Activated CD8-positive, alpha-beta T cell treated with anti-CD3 and anti-CD28 coated beads, Interleukin-2, amount 10 ng/mL, durations not matched to agents 7 days and 5 days (primary cell): ENCODE measurements at regions not wholly inside any gene's neighbourhood (a gene's known extent, or its start where the extent isn't known, plus 50 kb on each side); places are given as distances from the start of the nearest gene placed in this dataset.

Experiments
- ATAC-seq: fragments of 150-1000 bp; cut with Tn5 transposase; one replicate; pipeline ENCODE4 v1.10.0; 2021; ENCODE audit warnings: moderate library complexity
- CTCF ChIA-PET: fragments of 350-600 bp; sonication (Branson Sonifier 250); formaldehyde crosslinking; loops from one replicate; lab custom pipeline; 2021; ENCODE audit warnings: antibody characterized with exemption; lab: Charles Lee
- POLR2A ChIA-PET: fragments of 350-600 bp; sonication (Branson Sonifier 250); formaldehyde crosslinking; loops from one replicate; lab custom pipeline; 2021; ENCODE audit warnings: antibody characterized with exemption; lab: Charles Lee
- DNase-seq: peaks from one replicate; pipeline ENCODE4 v3.0.0-alpha.2; 2020
- H3K27ac Mint-ChIP-seq: one replicate; pipeline ENCODE4 v1.8.0; 2021; ENCODE audit warnings: mild to moderate bottlenecking, mixed read lengths
- H3K27me3 Mint-ChIP-seq: one replicate; pipeline ENCODE4 v1.8.0; 2021; ENCODE audit warnings: low read depth, mixed read lengths
- H3K36me3 Mint-ChIP-seq: one replicate; pipeline ENCODE4 v1.8.0; 2021; ENCODE audit warnings: low read depth, mixed read lengths
- H3K4me1 Mint-ChIP-seq: one replicate; pipeline ENCODE4 v1.8.0; 2021; ENCODE audit warnings: low read depth, mixed read lengths
- H3K4me3 Mint-ChIP-seq: one replicate; pipeline ENCODE4 v1.8.0; 2021; ENCODE audit warnings: mild to moderate bottlenecking, mixed read lengths
- H3K9me3 Mint-ChIP-seq: one replicate; pipeline ENCODE4 v1.8.0; 2022; ENCODE audit warnings: mixed read lengths; ENCODE audit not compliant: insufficient read depth

DNA sequence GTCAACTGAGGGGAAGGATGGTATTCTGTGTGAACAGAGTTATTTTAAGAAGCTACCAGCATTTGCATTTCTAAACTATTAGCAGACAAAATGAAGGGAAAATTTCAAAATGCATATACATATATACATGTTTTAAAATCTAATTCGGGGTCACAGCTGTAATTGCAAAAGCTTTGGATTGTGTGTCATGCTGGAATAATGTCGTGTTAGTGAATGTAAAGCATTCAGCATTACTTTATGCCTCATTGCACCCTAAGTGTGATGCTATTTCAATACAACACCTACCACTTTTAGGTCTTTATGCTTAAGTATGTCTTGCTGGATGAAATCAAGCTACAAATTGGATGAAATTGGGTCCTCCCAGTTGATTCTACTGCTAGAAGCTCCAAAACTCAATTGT is 687.6 kb upstream of the MEF2C start:
- H3K27ac Mint-ChIP-seq = no peak overlapping the region
- no peak for ATAC-seq
- no peaks in the 10 kb centered on the region for H3K27me3 Mint-ChIP-seq
- no peaks in the 10 kb centered on the region for H3K4me1 Mint-ChIP-seq
- H3K9me3 Mint-ChIP-seq = no peaks in the 10 kb centered on the region
- no peak overlapping the region for H3K4me3 Mint-ChIP-seq
- H3K36me3 Mint-ChIP-seq = no peaks in the 10 kb centered on the region
- ChIA-PET CTCF (no interaction called here), POLR2A (no interaction called here)
- DNase-seq = no peak

DNA sequence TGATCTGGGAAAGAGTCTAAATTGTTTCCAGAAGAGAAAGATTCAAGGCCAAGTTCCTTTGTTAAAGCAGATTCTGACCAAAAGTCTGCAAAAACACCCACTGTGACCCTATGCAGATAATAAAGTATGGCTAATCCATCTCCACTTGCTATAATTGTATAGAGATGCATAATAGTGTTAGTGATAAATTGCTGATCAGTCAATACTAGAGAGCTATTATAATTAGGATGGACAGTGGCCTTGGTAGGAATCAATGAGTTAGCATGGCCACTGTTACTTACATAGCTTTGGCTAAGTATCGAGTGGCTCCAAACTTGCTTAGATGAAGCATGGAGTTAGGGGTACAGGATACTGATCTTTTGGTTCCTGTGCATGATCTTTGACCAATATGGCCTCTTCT is 683.4 kb upstream of the MEF2C start:
- ChIA-PET CTCF (no interaction called here), POLR2A (no interaction called here)
- no peaks in the 10 kb centered on the region for H3K36me3 Mint-ChIP-seq
- H3K4me1 Mint-ChIP-seq = no peaks in the 10 kb centered on the region
- no peak overlapping the region for H3K27ac Mint-ChIP-seq
- no peaks in the 10 kb centered on the region for H3K9me3 Mint-ChIP-seq
- no peak for ATAC-seq
- DNase-seq = no peak
- no peak overlapping the region for H3K4me3 Mint-ChIP-seq
- H3K27me3 Mint-ChIP-seq = no peaks in the 10 kb centered on the region

DNA sequence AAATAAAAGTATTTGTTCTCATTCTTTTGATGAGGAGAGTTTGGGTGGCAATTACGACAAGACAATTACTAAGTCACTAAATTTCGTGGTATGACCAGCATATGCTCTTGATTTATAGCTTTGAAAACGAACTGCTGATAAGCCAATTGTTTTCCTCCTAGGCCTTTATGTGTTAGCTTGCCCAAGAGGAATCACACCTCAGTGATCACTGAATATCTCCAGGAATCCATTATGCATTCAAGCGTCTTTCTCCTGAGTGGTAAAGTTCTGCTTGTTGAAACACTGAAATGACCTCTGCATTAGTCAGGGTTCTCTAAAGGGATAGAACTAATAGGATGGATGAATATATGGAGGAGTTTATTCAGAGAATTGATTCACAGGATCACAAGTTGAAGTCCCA is 677.7 kb upstream of the MEF2C start:
- no peaks in the 10 kb centered on the region for H3K27me3 Mint-ChIP-seq
- H3K9me3 Mint-ChIP-seq = no peaks in the 10 kb centered on the region
- no peak for ATAC-seq
- CTCF ChIA-PET = no interaction called here
- no peak for DNase-seq
- H3K4me1 Mint-ChIP-seq = no peaks in the 10 kb centered on the region
- POLR2A ChIA-PET = no interaction called here
- H3K27ac Mint-ChIP-seq = no peak overlapping the region
- H3K36me3 Mint-ChIP-seq = no peaks in the 10 kb centered on the region
- no peak overlapping the region for H3K4me3 Mint-ChIP-seq

DNA sequence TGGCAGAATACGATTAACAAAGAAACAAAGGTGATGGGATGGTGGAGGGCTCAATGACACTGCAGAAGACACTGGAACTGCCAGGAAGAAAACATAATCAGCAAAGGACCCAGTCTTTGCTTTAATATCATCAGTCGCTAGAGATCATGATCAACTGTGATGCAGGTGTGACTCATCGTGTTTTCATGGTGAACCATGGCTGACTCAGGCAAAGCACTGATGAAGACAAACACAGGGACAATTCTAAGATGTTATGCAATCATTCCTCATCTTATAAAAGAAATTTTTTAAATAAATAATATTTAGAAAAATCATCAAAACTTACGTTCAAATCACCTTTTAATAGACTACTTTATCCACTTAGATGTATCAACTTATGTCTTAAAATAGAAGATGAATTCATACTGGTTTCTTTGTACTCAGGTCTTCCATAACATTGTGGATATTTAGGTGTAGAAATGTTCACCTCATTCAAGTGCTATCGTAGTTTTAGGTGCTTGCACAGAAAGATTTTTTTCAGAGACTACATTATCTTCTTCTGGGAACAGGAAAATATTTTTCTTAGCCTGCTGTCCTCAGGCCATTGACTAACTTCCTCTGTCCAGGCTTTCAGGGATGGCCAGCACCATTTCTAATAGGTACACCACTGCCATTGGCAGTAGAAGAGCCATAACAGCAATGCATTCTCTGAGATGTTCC is 673.4 kb upstream of the MEF2C start:
- H3K27ac Mint-ChIP-seq = no peak overlapping the region
- POLR2A ChIA-PET = no interaction called here
- CTCF ChIA-PET = no interaction called here
- no peaks in the 10 kb centered on the region for H3K9me3 Mint-ChIP-seq
- no peak overlapping the region for H3K4me3 Mint-ChIP-seq
- ATAC-seq (no peak), DNase-seq (no peak)
- H3K27me3 Mint-ChIP-seq = no peaks in the 10 kb centered on the region
- no peaks in the 10 kb centered on the region for H3K4me1 Mint-ChIP-seq
- no peaks in the 10 kb centered on the region for H3K36me3 Mint-ChIP-seq

DNA sequence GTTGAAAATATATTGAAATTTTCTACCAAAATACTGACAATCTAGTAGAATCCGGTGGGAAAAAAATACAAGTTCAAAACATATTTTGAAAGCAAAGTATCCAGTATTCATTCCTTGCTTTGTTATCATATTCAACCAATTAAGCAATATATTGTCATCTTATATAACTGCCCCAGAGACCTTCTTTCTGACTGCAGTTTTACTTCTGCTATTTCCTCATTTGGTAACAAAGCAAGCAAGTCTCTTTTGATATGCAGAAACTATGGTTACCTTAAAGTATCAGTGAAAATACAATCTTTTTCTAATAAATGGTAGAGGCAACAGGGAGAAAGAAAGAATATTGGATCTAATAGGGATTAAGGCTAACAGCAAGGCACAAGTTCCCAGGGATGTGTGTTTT is 663.7 kb upstream of the MEF2C start:
- no peaks in the 10 kb centered on the region for H3K36me3 Mint-ChIP-seq
- no peaks in the 10 kb centered on the region for H3K27me3 Mint-ChIP-seq
- ATAC-seq = no peak
- H3K4me3 Mint-ChIP-seq = no peak overlapping the region
- CTCF ChIA-PET = no interaction called here
- no peak overlapping the region for H3K27ac Mint-ChIP-seq
- H3K4me1 Mint-ChIP-seq = no peaks in the 10 kb centered on the region
- H3K9me3 Mint-ChIP-seq = no peaks in the 10 kb centered on the region
- POLR2A ChIA-PET = no interaction called here
- DNase-seq = no peak

DNA sequence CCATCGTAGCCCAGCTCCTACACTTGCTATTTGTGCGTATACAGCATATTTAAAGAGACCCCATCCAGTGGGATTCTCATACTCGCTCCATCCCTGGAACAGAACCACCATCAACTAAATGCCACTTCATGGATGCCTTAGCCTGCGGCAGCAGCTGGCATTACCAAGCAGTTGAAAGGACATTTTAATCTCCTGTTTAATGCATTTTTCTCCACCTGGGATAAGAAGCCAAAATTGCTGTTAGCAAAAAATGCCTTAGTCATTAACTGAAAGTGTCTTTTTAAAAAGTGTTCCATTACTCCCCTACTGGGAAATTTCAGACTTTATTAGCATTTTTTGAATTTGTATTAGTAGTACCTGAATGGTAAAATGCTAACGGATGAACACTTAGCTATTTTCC is 662.6 kb upstream of the MEF2C start:
- ChIA-PET POLR2A (no interaction called here), CTCF (no interaction called here)
- DNase-seq (no peak), ATAC-seq (no peak)
- Mint-ChIP-seq H3K36me3 (no peaks in the 10 kb centered on the region), H3K27me3 (no peaks in the 10 kb centered on the region), H3K27ac (no peak overlapping the region), H3K4me3 (no peak overlapping the region), H3K4me1 (no peaks in the 10 kb centered on the region), H3K9me3 (no peaks in the 10 kb centered on the region)

DNA sequence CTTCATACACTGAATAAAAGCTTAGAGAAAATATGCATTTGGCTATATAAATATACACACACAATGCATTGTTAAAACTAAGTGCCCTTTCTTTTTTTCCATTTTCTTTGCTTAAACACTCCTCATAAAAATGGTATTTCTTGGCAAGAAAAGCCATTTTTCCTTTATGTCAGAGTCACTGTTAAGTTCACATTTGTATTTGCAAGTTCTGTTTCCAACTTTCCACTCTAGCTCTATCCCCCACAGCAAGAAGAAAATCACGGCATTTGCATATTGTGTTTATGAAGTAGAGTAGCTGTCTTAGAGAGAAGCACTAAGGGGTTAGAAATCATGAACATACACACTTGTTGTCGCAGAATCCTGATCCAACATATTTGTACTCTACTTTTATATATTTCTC is 662.1 kb upstream of the MEF2C start:
- H3K27ac Mint-ChIP-seq = no peak overlapping the region

DNA sequence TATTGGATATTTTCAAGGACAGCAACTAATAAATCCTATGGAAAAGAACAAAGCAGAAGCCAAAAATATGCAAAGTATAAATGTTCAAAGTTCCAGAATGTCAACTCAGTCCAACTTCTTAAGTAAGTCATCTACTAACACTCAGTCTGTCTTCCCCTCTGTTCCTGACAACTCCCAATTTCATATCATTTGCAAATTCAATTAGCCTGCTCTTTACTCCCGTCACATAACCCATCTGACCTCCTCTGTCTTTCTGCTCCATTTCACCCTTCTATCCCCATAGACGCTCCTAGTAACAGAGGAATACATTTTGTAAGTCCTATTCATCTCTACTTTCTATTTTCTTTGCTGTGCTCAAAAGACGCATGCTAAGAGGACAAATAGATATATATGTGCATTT is 659.8 kb upstream of the MEF2C start:
- H3K9me3 Mint-ChIP-seq = no peaks in the 10 kb centered on the region
- H3K27ac Mint-ChIP-seq = no peak overlapping the region
- H3K4me3 Mint-ChIP-seq = no peak overlapping the region
- DNase-seq = no peak
- H3K36me3 Mint-ChIP-seq = no peaks in the 10 kb centered on the region
- POLR2A ChIA-PET = no interaction called here
- H3K4me1 Mint-ChIP-seq = no peaks in the 10 kb centered on the region
- CTCF ChIA-PET = no interaction called here
- no peaks in the 10 kb centered on the region for H3K27me3 Mint-ChIP-seq
- ATAC-seq = no peak

More for the DNA sequence above, 662.1 kb upstream of the MEF2C start:
- Mint-ChIP-seq H3K9me3 (no peaks in the 10 kb centered on the region), H3K4me1 (no peaks in the 10 kb centered on the region), H3K27me3 (no peaks in the 10 kb centered on the region), H3K36me3 (no peaks in the 10 kb centered on the region), H3K4me3 (no peak overlapping the region)
- CTCF ChIA-PET = no interaction called here
- POLR2A ChIA-PET = no interaction called here
- DNase-seq (no peak), ATAC-seq (no peak)

DNA sequence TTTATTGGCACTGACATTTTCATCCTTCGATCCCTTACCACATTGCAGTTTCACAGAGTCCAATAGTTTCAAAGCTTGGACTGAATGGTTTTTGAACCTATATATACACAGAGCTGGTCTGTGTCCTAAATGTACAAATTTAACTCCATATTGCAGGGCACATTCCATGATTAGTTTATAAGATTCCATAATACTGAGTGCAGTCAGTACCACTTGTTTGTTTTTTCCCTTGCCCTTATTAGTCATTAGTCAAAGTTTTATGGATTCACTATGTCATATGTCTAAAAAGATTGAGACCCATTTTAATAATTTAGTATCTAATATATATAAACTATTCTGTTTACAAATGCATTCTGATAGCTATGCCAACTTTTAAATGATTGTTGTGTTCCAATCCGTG is 654.8 kb upstream of the MEF2C start:
- no peaks in the 10 kb centered on the region for H3K9me3 Mint-ChIP-seq
- ChIA-PET CTCF (no interaction called here), POLR2A (no interaction called here)
- DNase-seq (no peak), ATAC-seq (no peak)
- no peak overlapping the region for H3K4me3 Mint-ChIP-seq
- no peak overlapping the region for H3K27ac Mint-ChIP-seq
- no peaks in the 10 kb centered on the region for H3K36me3 Mint-ChIP-seq
- H3K4me1 Mint-ChIP-seq = no peaks in the 10 kb centered on the region
- H3K27me3 Mint-ChIP-seq = no peaks in the 10 kb centered on the region

DNA sequence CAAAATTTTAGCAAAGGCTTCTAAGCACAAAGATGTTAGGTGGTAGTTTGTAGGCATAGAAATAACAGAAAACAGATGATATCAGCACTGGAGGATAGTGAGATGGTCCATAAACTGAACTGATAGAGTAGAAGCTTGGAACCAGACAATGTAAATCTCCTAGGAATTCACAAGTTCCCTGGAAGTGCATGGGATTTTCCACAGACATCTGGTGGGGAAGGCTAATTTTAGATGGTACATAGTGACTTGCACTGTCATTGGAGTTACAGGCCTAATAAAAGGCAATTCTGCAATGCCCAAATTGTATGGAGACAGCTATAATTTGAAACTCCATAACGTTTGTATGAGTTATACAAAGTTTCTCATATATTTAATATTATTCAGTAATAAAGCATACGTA is 653.0 kb upstream of the MEF2C start:
- H3K9me3 Mint-ChIP-seq = no peaks in the 10 kb centered on the region
- CTCF ChIA-PET = no interaction called here
- POLR2A ChIA-PET = no interaction called here

DNA sequence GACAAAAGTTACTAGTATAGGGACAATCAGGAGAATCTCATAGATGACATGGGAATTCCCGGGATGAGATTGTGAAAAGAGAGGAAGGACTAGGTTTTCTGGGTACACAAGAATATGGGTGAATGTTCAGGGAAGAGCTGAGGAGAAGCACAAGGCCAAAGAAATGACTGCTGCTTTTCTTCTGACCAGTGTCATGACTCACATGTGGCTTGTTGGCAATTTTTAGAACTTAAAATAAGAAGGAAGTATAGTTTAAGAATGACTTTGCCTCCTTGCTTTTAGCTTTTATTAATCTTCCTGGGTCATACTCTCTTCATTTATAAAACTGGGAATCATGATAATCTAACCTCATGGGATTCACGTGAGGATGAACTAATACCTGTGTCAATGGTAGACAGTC is 652.4 kb upstream of the MEF2C start:
- Mint-ChIP-seq H3K4me3 (no peak overlapping the region), H3K27me3 (no peaks in the 10 kb centered on the region), H3K36me3 (no peaks in the 10 kb centered on the region), H3K4me1 (no peaks in the 10 kb centered on the region), H3K9me3 (no peaks in the 10 kb centered on the region), H3K27ac (no peak overlapping the region)
- ChIA-PET CTCF (no interaction called here), POLR2A (no interaction called here)
- no peak for ATAC-seq
- DNase-seq = no peak

More for the DNA sequence above, 653.0 kb upstream of the MEF2C start:
- no peaks in the 10 kb centered on the region for H3K27me3 Mint-ChIP-seq
- no peak overlapping the region for H3K27ac Mint-ChIP-seq
- no peak for ATAC-seq
- no peaks in the 10 kb centered on the region for H3K4me1 Mint-ChIP-seq
- H3K36me3 Mint-ChIP-seq = no peaks in the 10 kb centered on the region
- no peak overlapping the region for H3K4me3 Mint-ChIP-seq
- no peak for DNase-seq

DNA sequence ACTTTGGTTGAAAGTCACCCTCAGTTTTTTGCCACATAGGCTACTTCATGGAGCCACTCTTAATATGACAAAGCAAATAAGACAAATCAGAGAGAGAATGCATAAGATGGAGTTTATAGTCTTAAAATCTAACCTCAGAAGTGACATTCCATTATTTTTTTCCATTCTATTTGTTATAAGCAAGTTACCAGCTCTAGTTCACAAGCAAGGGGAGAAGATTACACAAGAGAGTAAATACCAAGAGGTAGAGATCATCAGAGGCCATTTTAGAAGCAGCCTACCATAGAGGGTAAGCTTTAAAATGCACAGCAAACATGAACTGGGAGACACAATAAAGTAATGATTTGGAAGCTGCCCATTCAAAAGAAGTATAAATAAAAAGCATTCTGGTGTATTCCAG is 651.3 kb upstream of the MEF2C start:
- ChIA-PET POLR2A (no interaction called here), CTCF (no interaction called here)
- no peaks in the 10 kb centered on the region for H3K4me1 Mint-ChIP-seq
- no peak overlapping the region for H3K27ac Mint-ChIP-seq
- no peaks in the 10 kb centered on the region for H3K27me3 Mint-ChIP-seq
- DNase-seq (no peak), ATAC-seq (no peak)
- H3K9me3 Mint-ChIP-seq = no peaks in the 10 kb centered on the region
- H3K36me3 Mint-ChIP-seq = no peaks in the 10 kb centered on the region
- no peak overlapping the region for H3K4me3 Mint-ChIP-seq

DNA sequence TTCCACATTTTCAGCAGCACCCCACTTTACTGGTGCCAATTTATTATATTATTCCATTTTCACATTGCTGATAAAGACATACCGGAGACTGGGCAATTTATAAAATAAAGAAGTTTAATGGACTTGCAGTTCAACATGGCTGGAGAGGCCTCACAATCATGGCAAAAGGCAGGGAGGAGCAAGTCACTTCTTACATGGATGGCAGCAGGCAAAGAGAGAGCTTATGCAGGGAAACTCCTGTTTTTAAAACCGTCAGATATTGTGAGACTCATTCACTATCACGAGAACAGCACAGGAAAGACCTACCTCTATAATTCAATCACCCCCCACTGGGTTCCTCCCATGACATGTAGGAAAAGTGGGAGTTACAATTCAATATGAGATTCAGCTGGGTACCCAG is 641.8 kb upstream of the MEF2C start:
- no peak for DNase-seq
- Mint-ChIP-seq H3K4me3 (no peak overlapping the region), H3K9me3 (peaks cover 5% of the 10 kb centered on the region), H3K27me3 (no peaks in the 10 kb centered on the region), H3K4me1 (no peaks in the 10 kb centered on the region), H3K27ac (no peak overlapping the region), H3K36me3 (no peaks in the 10 kb centered on the region)
- ATAC-seq = no peak
- ChIA-PET POLR2A (no interaction called here), CTCF (no interaction called here)
